ENCODE measurements at regions not wholly inside any gene's neighbourhood (a gene's known extent, or its start where the extent isn't known, plus 50 kb on each side); places are given as distances from the start of the nearest gene placed in this dataset.

DNA sequence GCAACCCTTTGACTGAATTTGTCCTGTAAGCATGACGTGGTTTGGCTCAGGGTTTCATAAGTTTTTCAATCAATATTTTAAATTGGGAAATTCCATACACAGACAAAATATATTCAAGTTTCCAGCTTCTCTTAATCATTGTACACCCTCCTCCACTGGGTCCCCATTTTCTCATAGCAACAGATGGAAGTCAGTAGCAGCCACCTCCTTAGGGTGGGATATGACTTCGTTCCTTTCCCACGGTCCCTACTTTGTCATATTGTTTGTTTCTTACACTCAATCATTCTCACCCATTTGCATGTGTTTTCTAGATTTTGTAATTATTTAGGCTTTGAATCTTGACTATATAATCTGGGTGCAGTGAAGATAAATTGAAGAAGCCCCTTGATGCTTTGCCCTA is 664.5 kb upstream of the IGFBP7 start:
- no peak for TF ChIP-seq STAT1 (IDR thresholded peaks at IDR 0.05; ENCODE audit: unreplicated experiment)
- TF ChIP-seq, protein P1, sequence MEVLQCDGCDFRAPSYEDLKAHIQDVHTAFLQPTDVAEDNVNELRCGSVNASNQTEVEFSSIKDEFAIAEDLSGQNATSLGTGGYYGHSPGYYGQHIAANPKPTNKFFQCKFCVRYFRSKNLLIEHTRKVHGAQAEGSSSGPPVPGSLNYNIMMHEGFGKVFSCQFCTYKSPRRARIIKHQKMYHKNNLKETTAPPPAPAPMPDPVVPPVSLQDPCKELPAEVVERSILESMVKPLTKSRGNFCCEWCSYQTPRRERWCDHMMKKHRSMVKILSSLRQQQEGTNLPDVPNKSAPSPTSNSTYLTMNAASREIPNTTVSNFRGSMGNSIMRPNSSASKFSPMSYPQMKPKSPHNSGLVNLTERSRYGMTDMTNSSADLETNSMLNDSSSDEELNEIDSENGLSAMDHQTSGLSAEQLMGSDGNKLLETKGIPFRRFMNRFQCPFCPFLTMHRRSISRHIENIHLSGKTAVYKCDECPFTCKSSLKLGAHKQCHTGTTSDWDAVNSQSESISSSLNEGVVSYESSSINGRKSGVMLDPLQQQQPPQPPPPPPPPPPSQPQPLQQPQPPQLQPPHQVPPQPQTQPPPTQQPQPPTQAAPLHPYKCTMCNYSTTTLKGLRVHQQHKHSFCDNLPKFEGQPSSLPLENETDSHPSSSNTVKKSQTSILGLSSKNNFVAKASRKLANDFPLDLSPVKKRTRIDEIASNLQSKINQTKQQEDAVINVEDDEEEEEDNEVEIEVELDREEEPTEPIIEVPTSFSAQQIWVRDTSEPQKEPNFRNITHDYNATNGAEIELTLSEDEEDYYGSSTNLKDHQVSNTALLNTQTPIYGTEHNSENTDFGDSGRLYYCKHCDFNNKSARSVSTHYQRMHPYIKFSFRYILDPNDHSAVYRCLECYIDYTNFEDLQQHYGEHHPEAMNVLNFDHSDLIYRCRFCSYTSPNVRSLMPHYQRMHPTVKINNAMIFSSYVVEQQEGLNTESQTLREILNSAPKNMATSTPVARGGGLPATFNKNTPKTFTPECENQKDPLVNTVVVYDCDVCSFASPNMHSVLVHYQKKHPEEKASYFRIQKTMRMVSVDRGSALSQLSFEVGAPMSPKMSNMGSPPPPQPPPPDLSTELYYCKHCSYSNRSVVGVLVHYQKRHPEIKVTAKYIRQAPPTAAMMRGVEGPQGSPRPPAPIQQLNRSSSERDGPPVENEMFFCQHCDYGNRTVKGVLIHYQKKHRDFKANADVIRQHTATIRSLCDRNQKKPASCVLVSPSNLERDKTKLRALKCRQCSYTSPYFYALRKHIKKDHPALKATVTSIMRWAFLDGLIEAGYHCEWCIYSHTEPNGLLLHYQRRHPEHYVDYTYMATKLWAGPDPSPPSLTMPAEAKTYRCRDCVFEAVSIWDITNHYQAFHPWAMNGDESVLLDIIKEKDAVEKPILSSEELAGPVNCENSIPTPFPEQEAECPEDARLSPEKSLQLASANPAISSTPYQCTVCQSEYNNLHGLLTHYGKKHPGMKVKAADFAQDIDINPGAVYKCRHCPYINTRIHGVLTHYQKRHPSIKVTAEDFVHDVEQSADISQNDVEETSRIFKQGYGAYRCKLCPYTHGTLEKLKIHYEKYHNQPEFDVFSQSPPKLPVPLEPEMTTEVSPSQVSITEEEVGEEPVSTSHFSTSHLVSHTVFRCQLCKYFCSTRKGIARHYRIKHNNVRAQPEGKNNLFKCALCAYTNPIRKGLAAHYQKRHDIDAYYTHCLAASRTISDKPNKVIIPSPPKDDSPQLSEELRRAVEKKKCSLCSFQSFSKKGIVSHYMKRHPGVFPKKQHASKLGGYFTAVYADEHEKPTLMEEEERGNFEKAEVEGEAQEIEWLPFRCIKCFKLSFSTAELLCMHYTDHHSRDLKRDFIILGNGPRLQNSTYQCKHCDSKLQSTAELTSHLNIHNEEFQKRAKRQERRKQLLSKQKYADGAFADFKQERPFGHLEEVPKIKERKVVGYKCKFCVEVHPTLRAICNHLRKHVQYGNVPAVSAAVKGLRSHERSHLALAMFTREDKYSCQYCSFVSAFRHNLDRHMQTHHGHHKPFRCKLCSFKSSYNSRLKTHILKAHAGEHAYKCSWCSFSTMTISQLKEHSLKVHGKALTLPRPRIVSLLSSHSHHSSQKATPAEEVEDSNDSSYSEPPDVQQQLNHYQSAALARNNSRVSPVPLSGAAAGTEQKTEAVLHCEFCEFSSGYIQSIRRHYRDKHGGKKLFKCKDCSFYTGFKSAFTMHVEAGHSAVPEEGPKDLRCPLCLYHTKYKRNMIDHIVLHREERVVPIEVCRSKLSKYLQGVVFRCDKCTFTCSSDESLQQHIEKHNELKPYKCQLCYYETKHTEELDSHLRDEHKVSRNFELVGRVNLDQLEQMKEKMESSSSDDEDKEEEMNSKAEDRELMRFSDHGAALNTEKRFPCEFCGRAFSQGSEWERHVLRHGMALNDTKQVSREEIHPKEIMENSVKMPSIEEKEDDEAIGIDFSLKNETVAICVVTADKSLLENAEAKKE (CRISPR knock-in tag; IDR thresholded peaks at IDR 0.05): no peak
- TF ChIP-seq, protein P2, sequence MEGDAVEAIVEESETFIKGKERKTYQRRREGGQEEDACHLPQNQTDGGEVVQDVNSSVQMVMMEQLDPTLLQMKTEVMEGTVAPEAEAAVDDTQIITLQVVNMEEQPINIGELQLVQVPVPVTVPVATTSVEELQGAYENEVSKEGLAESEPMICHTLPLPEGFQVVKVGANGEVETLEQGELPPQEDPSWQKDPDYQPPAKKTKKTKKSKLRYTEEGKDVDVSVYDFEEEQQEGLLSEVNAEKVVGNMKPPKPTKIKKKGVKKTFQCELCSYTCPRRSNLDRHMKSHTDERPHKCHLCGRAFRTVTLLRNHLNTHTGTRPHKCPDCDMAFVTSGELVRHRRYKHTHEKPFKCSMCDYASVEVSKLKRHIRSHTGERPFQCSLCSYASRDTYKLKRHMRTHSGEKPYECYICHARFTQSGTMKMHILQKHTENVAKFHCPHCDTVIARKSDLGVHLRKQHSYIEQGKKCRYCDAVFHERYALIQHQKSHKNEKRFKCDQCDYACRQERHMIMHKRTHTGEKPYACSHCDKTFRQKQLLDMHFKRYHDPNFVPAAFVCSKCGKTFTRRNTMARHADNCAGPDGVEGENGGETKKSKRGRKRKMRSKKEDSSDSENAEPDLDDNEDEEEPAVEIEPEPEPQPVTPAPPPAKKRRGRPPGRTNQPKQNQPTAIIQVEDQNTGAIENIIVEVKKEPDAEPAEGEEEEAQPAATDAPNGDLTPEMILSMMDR (conservative IDR thresholded peaks at IDR 0.05; ENCODE audit: low read depth in 2 of 2): no peak

DNA sequence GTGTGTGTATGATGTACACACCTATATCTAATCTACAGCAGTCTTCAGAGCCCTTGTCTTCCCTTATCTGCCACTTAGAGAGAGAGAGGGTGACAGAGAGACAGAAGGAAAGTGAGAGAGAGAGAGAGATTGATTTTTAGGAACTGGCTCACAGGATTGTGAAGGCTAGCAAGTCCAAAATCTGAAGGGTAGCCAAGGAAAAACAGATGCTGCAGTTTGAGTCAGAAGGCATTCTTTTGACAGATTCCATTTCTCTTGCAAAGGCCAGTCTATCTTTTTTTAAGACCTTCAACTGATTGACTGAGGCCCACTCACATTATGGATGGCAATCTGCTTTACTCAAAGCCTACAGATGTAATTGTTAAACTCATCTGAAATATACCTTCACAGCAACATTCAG is 664.0 kb upstream of the IGFBP7 start:
- H3K4me3 Mint-ChIP-seq: no peak overlapping the region
- TF ChIP-seq, protein P1 (CRISPR knock-in tag; IDR thresholded peaks at IDR 0.05): no peak
- TF ChIP-seq EZH2phosphoT487 (IDR thresholded peaks at IDR 0.05; ENCODE audit: unreplicated experiment): no peak

More for the DNA sequence above, 664.5 kb upstream of the IGFBP7 start:
- H3K4me1 ChIP-seq (ENCODE audit: insufficient read depth): peaks cover 4% of the 10 kb centered on the region; the same call in 1 of the 2 replicates
- no peaks in the 10 kb centered on the region for H3F3A ChIP-seq (replicated peaks; ENCODE audit: low read depth)
- H3K27me3 ChIP-seq (ENCODE audit: insufficient read depth): no peaks in the 10 kb centered on the region
- no peak overlapping the region for H3K27ac ChIP-seq (ENCODE audit: low read depth)
- no peak overlapping the region for H2AFZ ChIP-seq
- no peaks in the 10 kb centered on the region for H3K79me2 ChIP-seq (replicated peaks; ENCODE audit: insufficient read depth)
- Mint-ChIP-seq H3K4me3 (no peak overlapping the region), H3K36me3 (ENCODE audit: low read depth) (no peaks in the 10 kb centered on the region), H3K4me1 (peaks cover 5% of the 10 kb centered on the region; the same call in 1 of the 3 replicates), H3K27ac (no peak overlapping the region; the same call in 1 of the 2 replicates), H3K9me3 (no peaks in the 10 kb centered on the region), H3K27me3 (ENCODE audit: insufficient read depth, low read depth, poor library complexity) (peaks cover 1% of the 10 kb centered on the region)
- no peak overlapping the region for H3K4me3 ChIP-seq
- DNase-seq (ENCODE audit: low spot score) (no peak), ATAC-seq (no peak)
- H3K4me2 ChIP-seq: no peak overlapping the region
- H3K36me3 ChIP-seq (ENCODE audit: insufficient read depth): no peaks in the 10 kb centered on the region
- H3K9me2 ChIP-seq (ENCODE audit: insufficient read depth): no peaks in the 10 kb centered on the region
- H4K20me1 ChIP-seq (replicated peaks; ENCODE audit: insufficient read depth): no peaks in the 10 kb centered on the region

More for the DNA sequence above, 664.0 kb upstream of the IGFBP7 start:
- no peaks in the 10 kb centered on the region for H3K9me3 Mint-ChIP-seq
- Histone ChIP-seq H3F3A (replicated peaks; ENCODE audit: low read depth) (no peaks in the 10 kb centered on the region), H3K27me3 (ENCODE audit: insufficient read depth) (no peaks in the 10 kb centered on the region), H2AFZ (no peak overlapping the region), H4K20me1 (replicated peaks; ENCODE audit: insufficient read depth) (no peaks in the 10 kb centered on the region), H3K9me2 (ENCODE audit: insufficient read depth) (no peaks in the 10 kb centered on the region), H3K4me1 (ENCODE audit: insufficient read depth) (peaks cover 4% of the 10 kb centered on the region; the same call in 1 of the 2 replicates), H3K36me3 (ENCODE audit: insufficient read depth) (no peaks in the 10 kb centered on the region), H3K4me2 (no peak overlapping the region), H3K27ac (ENCODE audit: low read depth) (no peak overlapping the region), H3K4me3 (no peak overlapping the region), H3K79me2 (replicated peaks; ENCODE audit: insufficient read depth) (no peaks in the 10 kb centered on the region)
- peaks cover 1% of the 10 kb centered on the region for H3K27me3 Mint-ChIP-seq (ENCODE audit: insufficient read depth, low read depth, poor library complexity)
- H3K4me1 Mint-ChIP-seq: peaks cover 5% of the 10 kb centered on the region; the same call in 1 of the 3 replicates
- no peaks in the 10 kb centered on the region for H3K36me3 Mint-ChIP-seq (ENCODE audit: low read depth)
- DNase-seq (ENCODE audit: low spot score): no peak
- no peak for ATAC-seq
- no peak overlapping the region for H3K27ac Mint-ChIP-seq

Measured in GM23338 (cell line).